Testis (tissue), 2 donors: ENCODE measurements at regions not wholly inside any gene's neighbourhood (a gene's known extent, or its start where the extent isn't known, plus 50 kb on each side); places are given as distances from the start of the nearest gene placed in this dataset.

Source experiments
- CTCF ChIP-seq, 3 experiments: fragments of 450-650 bp in 2 of 3; fragments of 200-600 bp in 1 of 3; sonication (generic) in 1 of 3; IDR thresholded peaks; one replicate each; pipeline ENCODE4 v1.5.1; 2016 to 2019; ENCODE audit warnings: antibody characterized with exemption in 3 of 3, mild to moderate bottlenecking in 2 of 3, moderate library complexity in 1 of 3
- POLR2A ChIP-seq: fragments of 450-650 bp; IDR thresholded peaks from one replicate; pipeline ENCODE4 v1.6.1; 2017; ENCODE audit warnings: antibody characterized with exemption, mild to moderate bottlenecking, moderate library complexity

GRCh38 chr7:137094-137891, 55.1 kb upstream of the FAM20C start:
- no peak for TF ChIP-seq CTCF (IDR thresholded peaks at IDR 0.05)
- TF ChIP-seq POLR2A, result no peak
